Adrenal gland (tissue), 9 donors: ENCODE measurements at regions not wholly inside any gene's neighbourhood (a gene's known extent, or its start where the extent isn't known, plus 50 kb on each side); places are given as distances from the start of the nearest gene placed in this dataset.

Experiments used
- DNase-seq, 7 donors: peaks; one replicate each; pipeline ENCODE4 v3.0.0-alpha.2; 2019 to 2020
- H3K27ac ChIP-seq, 5 donors: fragments of 200-600 bp; sonication (generic) in 4 of 5; 1 replicate in 3 of 5; 2 replicates in 2 of 5; pipeline versions ENCODE4 v1.5.1 to v1.8.0; 2016 to 2020; ENCODE audit warnings: mild to moderate bottlenecking in 1 of 5
- H3K27me3 ChIP-seq: fragments of 200-600 bp; 2 replicates; pipeline ENCODE4 v1.8.0; 2021
- H3K36me3 ChIP-seq, 2 donors: fragments of 200-600 bp; replicated peaks in 1 of 2; 1 replicate in 1 of 2; 2 replicates in 1 of 2; pipeline versions ENCODE4 v1.5.1 to v1.8.0; 2018 to 2022
- H3K4me1 ChIP-seq, 2 donors: fragments of 200-600 bp; replicated peaks in 1 of 2; 1 replicate in 1 of 2; 2 replicates in 1 of 2; pipeline versions ENCODE4 v1.5.1 to v1.8.0; 2018 to 2021
- H3K4me3 ChIP-seq, 4 donors: fragments of 200-600 bp; sonication (generic) in 3 of 4; one replicate each; pipeline ENCODE4 v1.5.1; 2016 to 2018
- H3K9me3 ChIP-seq, 3 donors: fragments of 200-600 bp; sonication (generic) in 1 of 3; replicated peaks in 1 of 3; 1 replicate in 2 of 3; 2 replicates in 1 of 3; pipeline versions ENCODE4 v1.5.1 to v1.8.0; 2016 to 2021
- POLR2A ChIP-seq, 2 donors: fragments of 450-650 bp; IDR thresholded peaks; one replicate each; pipeline ENCODE4 v1.6.1; 2017; ENCODE audit warnings: antibody characterized with exemption in 2 of 2, mild to moderate bottlenecking in 2 of 2, moderate library complexity in 1 of 2
- WGBS, 4 donors: extraction: QIAGEN DNeasy Blood & Tissue Kit in 2 of 4; methylation state at CpG; one replicate each; pipeline versions ENCODE4 v1.1.5 to v1.1.7; 2013 to 2017; 5-methylcytosine and 5-hydroxymethylcytosine counted together
- intact Hi-C, 2 donors: fragments of 100-400 bp; cut with DNase I; formaldehyde crosslinking; loops; one replicate each; pipeline versions ENCODE4 v1.14.1 to v1.15.0; 2022 to 2023
- TF ChIP-seq, protein P1 (sequence below), 6 experiments: fragments of 450-650 bp in 4 of 6; fragments of 200-600 bp in 2 of 6; sonication (generic) in 1 of 6; IDR thresholded peaks; 1 replicate in 5 of 6; 2 replicates in 1 of 6; pipeline versions ENCODE4 v1.5.1 to v1.8.0; 2016 to 2021; ENCODE audit warnings: antibody characterized with exemption in 6 of 6, mild to moderate bottlenecking in 2 of 6, moderate library complexity in 1 of 6
- donor health status: healthy with polysubstance abuse.
- donor health status: Bipolar disorder and iron deficiency.
- donor health status: DM: yes; HTN: yes; CAD: no.
- donor health status: DM: no; HTN: no; CAD: no.
- donor health status: DM: no; HTN: no; CAD: no.

DNA sequence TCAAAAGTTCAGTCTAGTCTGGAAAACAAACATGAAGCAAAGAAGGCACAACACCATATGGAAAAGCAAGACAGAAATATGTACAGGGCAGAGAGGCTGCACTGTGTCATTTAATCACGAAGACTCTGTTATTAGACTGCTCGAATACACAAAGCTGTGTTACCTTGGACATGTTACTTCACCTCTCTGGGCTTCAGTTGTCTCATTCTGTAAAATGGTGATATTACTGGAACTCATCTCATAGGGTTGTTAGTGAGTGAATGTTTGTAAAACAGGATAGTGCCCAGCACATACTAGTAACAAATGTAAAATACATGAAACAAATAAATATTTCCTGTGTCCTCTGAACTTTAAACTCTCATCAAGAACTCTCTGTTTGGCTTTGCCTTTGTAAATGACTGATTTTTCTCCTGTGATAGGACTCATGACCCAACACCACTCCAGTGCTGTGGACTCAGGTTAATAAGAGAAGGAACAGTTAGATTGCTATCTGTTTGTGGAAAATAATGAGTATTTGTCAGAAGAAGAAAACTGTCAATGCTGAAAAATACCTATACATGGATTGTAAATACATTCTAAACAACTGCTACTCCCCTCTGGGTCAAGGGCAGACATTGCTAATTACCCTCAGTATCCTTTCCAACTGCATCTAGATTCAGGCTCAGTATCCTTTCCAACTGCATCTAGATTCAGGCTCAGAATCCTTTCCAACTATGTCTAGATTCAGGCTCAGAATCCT is 62.3 kb downstream of the ZIC5 start:
- no peak overlapping the region for H3K4me3 ChIP-seq

DNA sequence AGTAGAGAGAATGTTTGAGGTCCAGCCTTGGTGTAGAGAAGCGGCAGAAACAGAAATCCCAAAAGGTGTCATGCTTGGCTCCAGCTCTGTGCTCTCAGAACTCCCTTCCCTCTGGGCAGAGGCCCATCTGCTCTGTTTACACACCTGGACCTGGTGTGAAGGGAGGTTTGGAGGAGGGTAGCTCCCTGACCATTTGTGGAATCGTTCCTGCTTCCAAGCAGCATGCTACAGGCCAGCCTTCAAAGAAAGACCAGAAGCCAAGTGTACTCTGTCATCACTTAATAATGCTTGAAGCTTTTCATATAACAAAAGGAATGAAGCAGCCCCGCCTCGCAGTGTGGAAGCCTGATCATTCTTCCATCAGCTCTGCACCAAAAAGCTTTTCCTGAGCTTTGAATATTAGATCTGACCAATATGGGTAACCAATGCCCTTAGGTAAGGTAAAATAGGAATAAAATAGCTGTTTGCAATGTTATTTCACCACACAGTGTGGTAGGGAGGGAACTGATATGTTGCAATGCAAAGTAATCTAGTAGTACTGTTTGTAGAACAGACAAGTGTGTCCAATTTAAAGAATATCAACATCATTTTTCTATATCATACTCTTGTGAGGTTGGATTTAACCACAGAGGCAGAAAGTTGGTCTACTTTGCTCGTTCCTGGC is 63.3 kb downstream of the ZIC5 start:
- TF ChIP-seq POLR2A (IDR thresholded peaks at IDR 0.05) = no peak
- TF ChIP-seq, protein P1, sequence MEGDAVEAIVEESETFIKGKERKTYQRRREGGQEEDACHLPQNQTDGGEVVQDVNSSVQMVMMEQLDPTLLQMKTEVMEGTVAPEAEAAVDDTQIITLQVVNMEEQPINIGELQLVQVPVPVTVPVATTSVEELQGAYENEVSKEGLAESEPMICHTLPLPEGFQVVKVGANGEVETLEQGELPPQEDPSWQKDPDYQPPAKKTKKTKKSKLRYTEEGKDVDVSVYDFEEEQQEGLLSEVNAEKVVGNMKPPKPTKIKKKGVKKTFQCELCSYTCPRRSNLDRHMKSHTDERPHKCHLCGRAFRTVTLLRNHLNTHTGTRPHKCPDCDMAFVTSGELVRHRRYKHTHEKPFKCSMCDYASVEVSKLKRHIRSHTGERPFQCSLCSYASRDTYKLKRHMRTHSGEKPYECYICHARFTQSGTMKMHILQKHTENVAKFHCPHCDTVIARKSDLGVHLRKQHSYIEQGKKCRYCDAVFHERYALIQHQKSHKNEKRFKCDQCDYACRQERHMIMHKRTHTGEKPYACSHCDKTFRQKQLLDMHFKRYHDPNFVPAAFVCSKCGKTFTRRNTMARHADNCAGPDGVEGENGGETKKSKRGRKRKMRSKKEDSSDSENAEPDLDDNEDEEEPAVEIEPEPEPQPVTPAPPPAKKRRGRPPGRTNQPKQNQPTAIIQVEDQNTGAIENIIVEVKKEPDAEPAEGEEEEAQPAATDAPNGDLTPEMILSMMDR (IDR thresholded peaks at IDR 0.05) = no peak
- intact Hi-C loops = no loop called here
- no peaks in the 10 kb centered on the region for H3K9me3 ChIP-seq
- DNase-seq = no peak
- H3K4me1 ChIP-seq = no peaks in the 10 kb centered on the region
- H3K4me3 ChIP-seq = no peak overlapping the region
- no peaks in the 10 kb centered on the region for H3K36me3 ChIP-seq
- H3K27ac ChIP-seq = no peak overlapping the region
- H3K27me3 ChIP-seq = peaks cover 32% of the 10 kb centered on the region
- WGBS, 4 donors = 69 to 75% (median 72%) methylated on average over 5 of the region's 5 CpGs

More for the DNA sequence above, 62.3 kb downstream of the ZIC5 start:
- H3K9me3 ChIP-seq = no peaks in the 10 kb centered on the region
- H3K4me1 ChIP-seq = no peaks in the 10 kb centered on the region
- TF ChIP-seq, protein P1 (IDR thresholded peaks at IDR 0.05) = no peak
- no peak for TF ChIP-seq POLR2A (IDR thresholded peaks at IDR 0.05)
- H3K27ac ChIP-seq = no peak overlapping the region
- intact Hi-C loops = no loop called here
- no peak for DNase-seq
- H3K27me3 ChIP-seq = peaks cover 34% of the 10 kb centered on the region
- H3K36me3 ChIP-seq = no peaks in the 10 kb centered on the region
- 73 to 93% (median 82%) methylated on average over 2 of the region's 2 CpGs for WGBS, 4 donors

- DNase-seq = no peak
- Histone ChIP-seq H3K9me3 (no peaks in the 10 kb centered on the region), H3K27ac (no peak overlapping the region), H3K4me1 (no peaks in the 10 kb centered on the region), H3K27me3 (peaks cover 32% of the 10 kb centered on the region), H3K4me3 (no peak overlapping the region), H3K36me3 (no peaks in the 10 kb centered on the region)
- no peak for TF ChIP-seq POLR2A (IDR thresholded peaks at IDR 0.05)
- TF ChIP-seq, protein P1 (IDR thresholded peaks at IDR 0.05) = no peak
- 83 to 90% (median 86%) methylated on average over 7 of the region's 7 CpGs for WGBS, 4 donors
- intact Hi-C loops = no loop called here
Observed at GRCh38 chr13:99907627-99908026, 63.9 kb downstream of the ZIC5 start.

GRCh38 chr13:99907038-99907437 is 64.5 kb downstream of the ZIC5 start:
- TF ChIP-seq, protein P1 (IDR thresholded peaks at IDR 0.05) = no peak
- TF ChIP-seq POLR2A (IDR thresholded peaks at IDR 0.05) = no peak
- 77 to 88% (median 83%) methylated on average over 2 of the region's 2 CpGs for WGBS, 4 donors
- intact Hi-C loops = no loop called here
- no peaks in the 10 kb centered on the region for H3K36me3 ChIP-seq
- DNase-seq = no peak
- H3K27me3 ChIP-seq = peaks cover 32% of the 10 kb centered on the region
- H3K4me3 ChIP-seq = no peak overlapping the region
- H3K4me1 ChIP-seq = no peaks in the 10 kb centered on the region
- no peaks in the 10 kb centered on the region for H3K9me3 ChIP-seq
- no peak overlapping the region for H3K27ac ChIP-seq
